ENCODE measurements at regions not wholly inside any gene's neighbourhood (a gene's known extent, or its start where the extent isn't known, plus 50 kb on each side); places are given as distances from the start of the nearest gene placed in this dataset.

DNA sequence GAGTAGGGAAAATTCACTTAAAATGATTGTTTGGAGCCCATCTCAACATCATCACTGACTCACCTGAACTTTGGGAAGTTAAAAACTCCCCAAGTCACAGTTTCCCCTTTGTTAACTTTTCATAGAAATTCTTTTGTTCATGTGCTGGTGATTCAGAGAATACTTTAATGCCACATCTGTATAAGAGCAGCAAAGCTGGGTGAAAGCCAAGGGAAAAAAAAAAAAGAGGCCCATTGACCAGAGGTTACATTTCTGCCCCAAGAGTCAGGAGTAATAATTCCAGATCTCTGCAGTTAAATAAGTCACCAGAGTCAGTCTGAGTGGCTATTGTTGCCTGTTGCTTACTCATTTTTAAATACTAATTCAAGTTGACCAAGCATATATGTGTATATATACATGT is 136.4 kb upstream of the LGR5 start:
- no peak overlapping the region for H3K27ac ChIP-seq (replicated peaks)
- H3K4me3 ChIP-seq (replicated peaks; ENCODE audit: insufficient read depth, low read length), result no peak overlapping the region
- H3K27me3 ChIP-seq (ENCODE audit: insufficient read depth, poor library complexity, severe bottlenecking), result no peaks in the 10 kb centered on the region
- no peak for DNase-seq (ENCODE audit: low read depth in 1 of 2, low spot score in 1 of 2)
- TF ChIP-seq GABPA (IDR thresholded peaks at IDR 0.05; ENCODE audit: low read depth), result no peak
- TF ChIP-seq POLR2AphosphoS5 (IDR thresholded peaks at IDR 0.05; ENCODE audit: low read depth), result no peak
- TF ChIP-seq, protein P1, sequence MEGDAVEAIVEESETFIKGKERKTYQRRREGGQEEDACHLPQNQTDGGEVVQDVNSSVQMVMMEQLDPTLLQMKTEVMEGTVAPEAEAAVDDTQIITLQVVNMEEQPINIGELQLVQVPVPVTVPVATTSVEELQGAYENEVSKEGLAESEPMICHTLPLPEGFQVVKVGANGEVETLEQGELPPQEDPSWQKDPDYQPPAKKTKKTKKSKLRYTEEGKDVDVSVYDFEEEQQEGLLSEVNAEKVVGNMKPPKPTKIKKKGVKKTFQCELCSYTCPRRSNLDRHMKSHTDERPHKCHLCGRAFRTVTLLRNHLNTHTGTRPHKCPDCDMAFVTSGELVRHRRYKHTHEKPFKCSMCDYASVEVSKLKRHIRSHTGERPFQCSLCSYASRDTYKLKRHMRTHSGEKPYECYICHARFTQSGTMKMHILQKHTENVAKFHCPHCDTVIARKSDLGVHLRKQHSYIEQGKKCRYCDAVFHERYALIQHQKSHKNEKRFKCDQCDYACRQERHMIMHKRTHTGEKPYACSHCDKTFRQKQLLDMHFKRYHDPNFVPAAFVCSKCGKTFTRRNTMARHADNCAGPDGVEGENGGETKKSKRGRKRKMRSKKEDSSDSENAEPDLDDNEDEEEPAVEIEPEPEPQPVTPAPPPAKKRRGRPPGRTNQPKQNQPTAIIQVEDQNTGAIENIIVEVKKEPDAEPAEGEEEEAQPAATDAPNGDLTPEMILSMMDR (IDR thresholded peaks at IDR 0.05; ENCODE audit: insufficient read depth, low read length), result no peak
- no peak for TF ChIP-seq SPI1 (IDR thresholded peaks at IDR 0.05; ENCODE audit: borderline replicate concordance, low read depth)
- TF ChIP-seq, protein P2, sequence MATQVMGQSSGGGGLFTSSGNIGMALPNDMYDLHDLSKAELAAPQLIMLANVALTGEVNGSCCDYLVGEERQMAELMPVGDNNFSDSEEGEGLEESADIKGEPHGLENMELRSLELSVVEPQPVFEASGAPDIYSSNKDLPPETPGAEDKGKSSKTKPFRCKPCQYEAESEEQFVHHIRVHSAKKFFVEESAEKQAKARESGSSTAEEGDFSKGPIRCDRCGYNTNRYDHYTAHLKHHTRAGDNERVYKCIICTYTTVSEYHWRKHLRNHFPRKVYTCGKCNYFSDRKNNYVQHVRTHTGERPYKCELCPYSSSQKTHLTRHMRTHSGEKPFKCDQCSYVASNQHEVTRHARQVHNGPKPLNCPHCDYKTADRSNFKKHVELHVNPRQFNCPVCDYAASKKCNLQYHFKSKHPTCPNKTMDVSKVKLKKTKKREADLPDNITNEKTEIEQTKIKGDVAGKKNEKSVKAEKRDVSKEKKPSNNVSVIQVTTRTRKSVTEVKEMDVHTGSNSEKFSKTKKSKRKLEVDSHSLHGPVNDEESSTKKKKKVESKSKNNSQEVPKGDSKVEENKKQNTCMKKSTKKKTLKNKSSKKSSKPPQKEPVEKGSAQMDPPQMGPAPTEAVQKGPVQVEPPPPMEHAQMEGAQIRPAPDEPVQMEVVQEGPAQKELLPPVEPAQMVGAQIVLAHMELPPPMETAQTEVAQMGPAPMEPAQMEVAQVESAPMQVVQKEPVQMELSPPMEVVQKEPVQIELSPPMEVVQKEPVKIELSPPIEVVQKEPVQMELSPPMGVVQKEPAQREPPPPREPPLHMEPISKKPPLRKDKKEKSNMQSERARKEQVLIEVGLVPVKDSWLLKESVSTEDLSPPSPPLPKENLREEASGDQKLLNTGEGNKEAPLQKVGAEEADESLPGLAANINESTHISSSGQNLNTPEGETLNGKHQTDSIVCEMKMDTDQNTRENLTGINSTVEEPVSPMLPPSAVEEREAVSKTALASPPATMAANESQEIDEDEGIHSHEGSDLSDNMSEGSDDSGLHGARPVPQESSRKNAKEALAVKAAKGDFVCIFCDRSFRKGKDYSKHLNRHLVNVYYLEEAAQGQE (IDR thresholded peaks at IDR 0.05; ENCODE audit: insufficient replicate concordance, low read depth), result no peak

DNA sequence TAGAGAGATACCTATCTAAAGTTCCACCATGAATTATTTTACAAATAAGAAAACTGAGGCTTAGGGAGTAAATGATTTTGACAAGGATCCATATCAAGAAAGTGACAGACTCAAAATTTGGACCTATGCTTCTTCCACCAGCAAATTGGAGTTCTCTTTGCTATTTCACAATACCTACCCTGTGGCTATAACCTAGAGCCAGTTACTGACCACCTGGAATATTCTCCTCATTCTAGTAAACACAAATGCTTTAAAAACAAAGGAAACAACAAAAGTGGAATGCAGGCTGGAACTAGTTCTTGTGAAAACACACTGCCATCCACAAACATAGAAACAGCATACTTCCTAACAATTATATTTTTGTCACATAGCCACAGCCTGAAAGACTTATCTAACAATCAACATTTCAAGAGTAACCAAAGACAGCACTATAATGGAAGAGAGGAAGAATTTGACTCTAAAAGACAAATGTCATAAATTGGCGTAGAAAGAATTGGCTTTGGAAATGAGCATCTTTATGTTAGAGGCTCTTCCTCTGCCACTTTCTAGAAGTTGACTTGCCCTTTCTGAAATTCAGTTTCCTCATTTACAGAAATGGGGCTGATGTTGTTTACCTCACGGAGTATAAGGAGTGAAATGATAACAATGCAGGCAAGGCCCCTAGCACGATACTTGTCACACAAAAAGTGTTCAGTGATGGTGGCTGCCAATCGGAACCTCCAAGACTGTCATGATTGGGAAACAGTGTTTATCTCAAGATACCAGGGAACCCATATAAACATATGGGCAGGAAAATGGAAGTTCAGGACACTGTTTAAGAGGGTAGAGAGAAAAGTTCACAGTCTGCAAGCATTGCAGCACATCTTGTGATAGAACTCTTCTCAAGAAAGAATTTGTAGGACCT is 138.6 kb upstream of the LGR5 start:
- TF ChIP-seq SPI1 (IDR thresholded peaks at IDR 0.05; ENCODE audit: borderline replicate concordance, low read depth), result no peak
- Histone ChIP-seq H3K27ac (replicated peaks) (no peak overlapping the region), H3K27me3 (ENCODE audit: insufficient read depth, poor library complexity, severe bottlenecking) (no peaks in the 10 kb centered on the region), H3K4me3 (replicated peaks; ENCODE audit: insufficient read depth, low read length) (no peak overlapping the region)
- no peak for DNase-seq (ENCODE audit: low read depth in 1 of 2, low spot score in 1 of 2)

GRCh38 chr12:71299541-71300376 is 139.8 kb upstream of the LGR5 start:
- Histone ChIP-seq H3K27me3 (ENCODE audit: insufficient read depth, poor library complexity, severe bottlenecking) (no peaks in the 10 kb centered on the region), H3K4me3 (replicated peaks; ENCODE audit: insufficient read depth, low read length) (no peak overlapping the region), H3K27ac (replicated peaks) (no peak overlapping the region)
- no peak for TF ChIP-seq POLR2AphosphoS5 (IDR thresholded peaks at IDR 0.05; ENCODE audit: low read depth)
- DNase-seq (ENCODE audit: low read depth in 1 of 2, low spot score in 1 of 2), result no peak

DNA sequence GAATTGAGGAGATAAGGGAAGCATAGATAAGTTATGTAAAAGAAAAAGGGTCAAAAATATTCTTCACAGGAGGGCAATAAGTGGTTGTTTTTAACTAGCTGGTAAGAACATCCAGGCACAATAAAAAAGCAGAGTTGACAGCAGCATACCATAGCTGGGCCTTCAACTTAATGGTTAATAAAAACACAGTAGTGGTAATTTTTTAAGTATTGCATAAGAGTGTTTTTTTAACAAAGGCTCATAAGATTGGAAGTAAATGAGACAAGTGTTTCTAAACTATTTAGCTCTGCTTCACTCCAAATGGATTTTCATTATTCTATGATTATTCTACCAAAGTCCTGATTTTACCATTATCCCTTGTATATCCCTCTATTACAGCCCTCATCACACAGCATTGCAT is 140.1 kb upstream of the TSPAN8 start:
- no peak overlapping the region for H3K27ac ChIP-seq (replicated peaks)
- H3K27me3 ChIP-seq (ENCODE audit: insufficient read depth, poor library complexity, severe bottlenecking), result no peaks in the 10 kb centered on the region
- no peak for DNase-seq (ENCODE audit: low read depth in 1 of 2, low spot score in 1 of 2)
- no peak overlapping the region for H3K4me3 ChIP-seq (replicated peaks; ENCODE audit: insufficient read depth, low read length)
- TF ChIP-seq POLR2AphosphoS5 (IDR thresholded peaks at IDR 0.05; ENCODE audit: low read depth) (no peak), GABPA (IDR thresholded peaks at IDR 0.05; ENCODE audit: low read depth) (no peak), SPI1 (IDR thresholded peaks at IDR 0.05; ENCODE audit: borderline replicate concordance, low read depth) (no peak)
- TF ChIP-seq, protein P2 (IDR thresholded peaks at IDR 0.05; ENCODE audit: insufficient replicate concordance, low read depth), result no peak
- TF ChIP-seq, protein P1 (IDR thresholded peaks at IDR 0.05; ENCODE audit: insufficient read depth, low read length), result no peak
